GM12878 (cell line): ENCODE measurements at regions not wholly inside any gene's neighbourhood (a gene's known extent, or its start where the extent isn't known, plus 50 kb on each side); places are given as distances from the start of the nearest gene placed in this dataset.

Experiments used
- BCL3 ChIP-seq: IDR thresholded peaks from 2 replicates; pipeline ENCODE4 v1.6.1; 2011; ENCODE audit warnings: borderline replicate concordance, low read depth, mild to moderate bottlenecking, moderate library complexity, low read length; ENCODE audit not compliant: insufficient read depth, poor library complexity, severe bottlenecking
- BCLAF1 ChIP-seq: fragments of 450-650 bp; IDR thresholded peaks from 2 replicates; pipeline ENCODE4 v1.6.1; 2017; ENCODE audit warnings: antibody characterized with exemption, mild to moderate bottlenecking, moderate library complexity
- CEBPB ChIP-seq, 2 experiments: fragments of 150-350 bp in 1 of 2; IDR thresholded peaks; 2 replicates each; pipeline ENCODE4 v1.6.1; 2012 to 2014; ENCODE audit warnings: low read depth in 2 of 2, low read length in 2 of 2, borderline replicate concordance in 1 of 2, inconsistent platforms in 1 of 2
- CREM ChIP-seq: IDR thresholded peaks from 2 replicates; pipeline ENCODE4 v1.6.1; 2014; ENCODE audit warnings: antibody characterized with exemption, low read depth
- CTCF ChIP-seq, 3 experiments: IDR thresholded peaks in 2 of 3; conservative IDR thresholded peaks in 1 of 3; 2 replicates each; pipeline ENCODE4 v1.5.1; 2011; ENCODE audit warnings: low read depth in 3 of 3, low read length in 3 of 3, mild to moderate bottlenecking in 3 of 3, control low read depth in 2 of 3, moderate library complexity in 2 of 3, inconsistent platforms in 1 of 3, mixed read lengths in 1 of 3; ENCODE audit not compliant: control insufficient read depth in 2 of 3, insufficient read depth in 1 of 3; ENCODE audit errors: extremely low read depth in 1 of 3
- ESRRA ChIP-seq: IDR thresholded peaks from 2 replicates; pipeline ENCODE4 v1.6.1; 2012; ENCODE audit warnings: mild to moderate bottlenecking, low read length, improper control_type of control experiment
- FOS ChIP-seq: IDR thresholded peaks from 3 replicates; pipeline ENCODE4 v1.6.1; 2011; ENCODE audit warnings: borderline replicate concordance; ENCODE audit not compliant: insufficient read length; ENCODE audit errors: extremely low read depth
- HDAC2 ChIP-seq: fragments of 200-600 bp; sonication (generic); IDR thresholded peaks from 2 replicates; pipeline ENCODE4 v1.6.1; 2017
- LARP7 ChIP-seq: fragments of 450-650 bp; IDR thresholded peaks from 2 replicates; pipeline ENCODE4 v1.6.1; 2017; ENCODE audit warnings: mild to moderate bottlenecking

- TF ChIP-seq CTCF (IDR thresholded peaks at IDR 0.05 in 2 of 3, conservative IDR thresholded peaks at IDR 0.05 in 1 of 3; ENCODE audit: control insufficient read depth in 2 of 3, extremely low read depth in 1 of 3, insufficient read depth in 1 of 3, low read depth in 3 of 3, low read length in 3 of 3) (no peak), CEBPB (IDR thresholded peaks at IDR 0.05; ENCODE audit: borderline replicate concordance in 1 of 2, low read depth in 2 of 2, low read length in 2 of 2) (no peak), FOS (no peak), CREM (no peak), BCLAF1 (no peak), BCL3 (no peak), HDAC2 (no peak), ESRRA (no peak), LARP7 (no peak)
Measured at GRCh38 chr5:34517249-34517648, 138.9 kb upstream of the RAI14 start.
